CD4-positive, alpha-beta T cell treated with Interleukin-1 beta for 1 hour (primary cell): ENCODE measurements at regions not wholly inside any gene's neighbourhood (a gene's known extent, or its start where the extent isn't known, plus 50 kb on each side); places are given as distances from the start of the nearest gene placed in this dataset.

Experiments
- DNase-seq, 2 donors: peaks; one replicate each; pipeline ENCODE4 v3.0.0-alpha.2; 2020 to 2022

DNA sequence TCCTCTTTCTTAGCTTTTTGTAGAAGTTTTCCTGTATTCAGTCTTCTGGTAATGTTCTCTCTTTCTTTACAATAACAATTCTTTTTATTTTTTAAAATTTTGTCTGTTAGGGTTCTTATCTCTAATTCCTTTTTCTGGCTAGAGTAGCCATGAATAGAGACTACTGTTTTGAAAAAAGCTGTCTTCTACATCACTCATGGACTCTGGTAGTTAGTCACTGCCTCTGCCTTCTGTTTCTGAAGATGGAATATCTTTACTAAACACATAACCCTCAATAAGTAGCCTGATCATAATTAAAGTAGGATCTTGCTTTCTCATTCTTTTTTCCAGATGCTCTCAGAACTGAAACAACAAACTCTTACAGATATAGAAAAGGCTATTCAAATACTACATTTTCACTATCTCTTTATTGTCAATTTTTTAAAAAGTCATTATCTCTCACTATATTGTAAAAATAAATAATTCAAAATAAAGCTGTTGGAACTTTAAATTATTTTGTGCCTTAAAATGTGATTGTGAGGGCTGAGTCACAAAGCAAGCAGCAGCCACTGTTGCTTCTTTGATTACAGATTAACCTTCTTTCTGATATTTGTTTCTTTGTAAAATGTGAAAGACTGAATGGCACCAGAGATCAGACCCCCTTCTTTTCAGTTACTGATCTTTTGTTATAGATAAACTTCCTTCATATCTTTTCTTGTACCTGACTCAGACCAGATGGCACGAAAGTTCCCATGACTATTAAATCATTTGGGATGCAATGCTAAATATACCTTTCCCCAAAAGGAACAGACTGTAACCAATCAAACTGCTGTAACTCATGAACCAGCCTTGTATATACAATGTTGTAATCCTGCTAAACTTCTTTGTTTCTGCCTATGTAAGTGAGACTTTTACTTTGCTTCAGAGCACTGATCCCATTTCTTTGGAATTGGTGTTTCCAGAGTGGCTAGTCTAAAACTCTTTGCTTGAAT lies 1159.5 kb downstream of the IGSF11 start:
- no peak for DNase-seq

DNA sequence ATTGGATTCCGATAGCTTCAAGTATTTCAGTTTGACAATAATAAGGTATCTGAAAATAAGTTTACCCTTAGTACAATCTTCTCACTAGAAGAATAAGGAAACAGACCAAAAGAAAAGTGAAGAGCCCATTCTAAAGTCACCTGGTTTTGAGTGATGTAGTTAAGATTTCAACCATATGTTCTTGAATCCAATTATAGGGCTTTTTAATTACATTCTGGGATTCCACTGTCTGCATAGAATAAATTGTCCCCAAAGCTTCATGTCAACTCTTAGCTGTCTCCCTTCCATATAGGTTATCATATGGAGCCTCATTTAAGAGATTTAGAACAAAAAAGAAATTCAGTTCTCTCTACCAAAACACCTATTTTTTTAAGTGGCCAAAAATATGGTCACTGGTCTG lies 1158.8 kb downstream of the IGSF11 start:
- DNase-seq: no peak

DNA sequence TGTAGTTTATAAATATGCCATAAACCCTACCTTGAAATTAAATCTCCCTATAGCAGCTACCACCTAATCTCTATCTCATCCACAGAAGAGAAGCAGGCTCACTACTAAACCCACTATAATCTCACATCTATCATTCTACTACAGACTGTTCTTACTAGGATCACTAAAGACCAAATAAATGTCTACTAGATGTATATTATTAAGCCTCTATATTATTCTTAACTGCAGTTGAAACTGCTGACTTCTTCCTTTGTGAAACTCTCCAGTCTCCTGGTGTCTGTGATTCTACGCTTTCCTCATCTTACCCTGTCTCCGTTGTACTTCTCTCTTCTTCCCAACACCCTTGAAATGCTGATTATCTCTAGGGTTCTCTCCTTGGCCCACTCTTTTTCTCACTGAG lies 1154.0 kb downstream of the IGSF11 start:
- DNase-seq: no peak

DNA sequence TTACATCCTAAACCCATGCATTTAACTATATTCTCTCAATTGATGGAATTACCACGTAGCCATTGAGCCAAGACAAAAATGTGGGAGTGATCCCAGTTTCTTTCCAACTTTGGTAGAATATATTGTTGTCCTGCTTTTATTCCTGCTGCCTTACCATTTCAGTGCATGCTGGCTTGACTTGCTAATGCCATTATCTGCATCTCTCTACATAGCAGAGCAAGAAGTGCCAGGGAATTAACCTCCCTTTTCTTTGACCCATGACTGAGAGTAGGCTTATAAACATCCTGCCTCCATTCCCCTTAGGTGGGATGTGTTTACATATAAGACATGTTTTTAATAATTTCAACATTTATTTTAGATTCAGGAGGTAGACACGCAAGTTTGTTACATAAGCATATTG lies 1153.4 kb downstream of the IGSF11 start:
- no peak for DNase-seq

DNA sequence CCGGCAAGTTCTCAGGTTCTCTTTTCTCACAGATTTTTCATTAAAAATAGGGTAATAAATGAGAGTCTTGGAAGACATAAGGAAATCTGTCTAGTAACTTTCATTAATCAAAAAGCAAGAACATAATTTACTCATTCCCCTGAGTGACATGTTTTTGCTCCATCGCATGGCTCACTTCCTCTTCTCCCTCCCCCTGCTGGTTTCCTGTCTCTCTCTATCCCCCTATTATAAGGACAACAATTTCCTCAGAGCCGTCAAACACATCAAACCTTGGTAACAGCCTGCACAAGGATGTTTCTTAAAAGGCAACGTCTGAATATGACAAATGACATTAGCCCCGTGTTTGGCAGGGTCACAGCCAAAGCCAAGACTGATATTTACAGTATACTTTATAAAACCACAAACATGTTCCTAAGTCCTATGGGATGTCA lies 1149.6 kb downstream of the IGSF11 start:
- DNase-seq: no peak

DNA sequence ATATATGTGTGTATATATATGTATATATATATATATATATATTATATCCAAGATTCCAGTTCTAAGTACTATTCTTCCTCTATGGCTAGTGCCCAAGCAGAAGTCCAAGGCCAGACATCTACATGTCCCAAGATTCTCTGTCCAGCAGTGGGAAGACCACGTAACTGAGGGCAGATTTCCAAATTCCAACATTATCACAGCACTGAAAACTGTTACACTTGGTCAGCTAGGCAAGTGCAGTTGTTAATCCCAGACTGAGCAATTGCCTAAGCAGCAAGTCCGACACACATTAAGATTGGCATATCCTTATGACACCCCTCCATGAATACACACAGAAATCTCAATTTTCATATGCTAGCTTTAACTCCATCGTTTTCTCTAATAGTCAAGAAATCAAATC lies 1148.5 kb downstream of the IGSF11 start:
- DNase-seq: no peak

DNA sequence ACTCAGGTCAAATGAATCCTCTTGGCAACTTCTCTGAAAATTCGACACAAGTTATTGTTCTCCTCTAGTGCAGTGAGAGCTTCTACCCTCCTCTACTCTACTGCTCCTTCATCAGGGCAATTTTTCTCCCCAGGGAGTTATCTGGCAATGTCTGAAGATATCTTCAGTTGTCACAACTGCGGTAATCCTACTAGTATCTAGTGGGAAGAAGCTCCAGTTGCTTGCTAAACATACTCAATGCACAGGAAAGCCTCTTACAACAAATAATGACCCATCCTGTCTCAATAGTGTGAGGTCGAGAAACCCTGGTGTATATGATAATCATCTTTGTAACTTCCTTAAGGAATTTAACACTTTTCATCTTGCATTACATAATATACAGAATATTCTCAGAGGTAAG lies 1147.6 kb downstream of the IGSF11 start:
- no peak for DNase-seq

DNA sequence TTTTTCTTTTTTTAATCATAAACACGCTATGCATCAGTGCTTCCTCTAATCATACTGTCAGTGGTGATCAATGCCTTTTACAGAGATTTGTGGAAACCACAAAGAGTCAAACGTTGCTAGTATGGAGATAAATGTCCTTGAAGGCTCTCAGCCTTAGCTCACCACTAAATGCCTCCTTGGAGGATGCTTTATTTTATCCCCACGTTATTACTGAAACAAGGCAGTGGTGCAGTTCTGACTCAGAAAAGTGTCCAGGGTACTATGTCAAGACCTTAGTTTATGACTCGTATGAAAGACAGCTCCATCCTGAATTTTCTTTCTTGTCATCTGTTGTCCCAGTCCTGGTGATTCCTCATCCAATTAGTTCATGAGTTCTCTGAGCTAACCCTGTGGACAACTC lies 1146.7 kb downstream of the IGSF11 start:
- no peak for DNase-seq

DNA sequence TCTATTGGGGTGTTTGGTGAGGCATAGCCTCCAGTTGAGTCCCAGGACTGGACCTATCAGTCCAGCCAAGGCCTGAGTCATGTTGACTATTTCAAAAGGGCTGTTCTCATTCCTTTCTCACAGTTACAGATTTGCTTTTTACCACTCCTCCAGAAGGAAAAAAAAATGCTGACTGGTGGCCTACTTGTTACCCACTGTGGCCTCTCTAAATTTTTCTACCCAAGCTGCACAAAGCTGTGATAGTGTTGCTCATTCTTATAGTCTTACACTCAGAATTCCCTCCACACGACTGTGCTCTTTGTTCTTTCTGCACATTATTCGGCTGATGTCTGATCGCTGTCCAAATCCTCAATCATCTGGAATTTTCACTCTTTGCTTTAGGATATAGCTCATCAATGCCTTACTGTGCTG lies 1142.2 kb downstream of the IGSF11 start:
- no peak for DNase-seq

DNA sequence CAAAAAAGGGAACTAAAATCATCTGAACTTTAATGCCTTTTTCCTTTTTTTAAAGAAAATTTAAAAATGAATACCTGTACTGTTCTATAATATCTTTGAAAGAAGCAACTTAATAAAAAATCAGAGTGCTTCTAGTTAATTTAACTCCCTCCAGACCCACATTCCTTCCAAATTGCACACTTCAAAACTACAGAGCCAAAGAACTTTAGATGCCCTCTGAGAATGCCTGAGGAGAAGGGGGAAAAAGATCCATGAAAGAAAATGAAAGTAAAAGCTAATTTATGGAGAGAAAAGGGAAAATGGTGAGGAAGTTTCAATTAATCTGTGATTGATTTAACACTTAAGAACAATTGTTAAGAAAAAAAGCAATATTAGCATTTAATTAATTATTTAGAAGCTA lies 1141.6 kb downstream of the IGSF11 start:
- no peak for DNase-seq

DNA sequence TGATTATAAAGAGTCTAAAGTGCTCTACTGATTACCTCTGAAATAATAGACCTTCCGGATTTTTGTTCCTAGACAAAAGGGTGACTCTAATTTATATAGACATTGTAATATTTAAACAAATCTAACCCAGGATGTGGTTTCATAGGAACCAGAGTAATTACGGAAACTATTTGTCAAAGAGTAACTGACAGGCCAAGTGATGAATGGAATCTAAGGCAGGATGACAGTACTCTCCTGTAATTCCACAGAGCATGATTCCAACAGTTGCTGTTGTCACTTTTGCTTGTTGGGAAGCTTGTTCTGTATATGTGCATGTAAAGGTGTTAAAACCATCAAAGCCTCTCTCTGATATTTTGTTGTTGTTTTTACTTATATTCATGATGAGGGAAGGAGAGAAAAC lies 1141.0 kb downstream of the IGSF11 start:
- DNase-seq: no peak

DNA sequence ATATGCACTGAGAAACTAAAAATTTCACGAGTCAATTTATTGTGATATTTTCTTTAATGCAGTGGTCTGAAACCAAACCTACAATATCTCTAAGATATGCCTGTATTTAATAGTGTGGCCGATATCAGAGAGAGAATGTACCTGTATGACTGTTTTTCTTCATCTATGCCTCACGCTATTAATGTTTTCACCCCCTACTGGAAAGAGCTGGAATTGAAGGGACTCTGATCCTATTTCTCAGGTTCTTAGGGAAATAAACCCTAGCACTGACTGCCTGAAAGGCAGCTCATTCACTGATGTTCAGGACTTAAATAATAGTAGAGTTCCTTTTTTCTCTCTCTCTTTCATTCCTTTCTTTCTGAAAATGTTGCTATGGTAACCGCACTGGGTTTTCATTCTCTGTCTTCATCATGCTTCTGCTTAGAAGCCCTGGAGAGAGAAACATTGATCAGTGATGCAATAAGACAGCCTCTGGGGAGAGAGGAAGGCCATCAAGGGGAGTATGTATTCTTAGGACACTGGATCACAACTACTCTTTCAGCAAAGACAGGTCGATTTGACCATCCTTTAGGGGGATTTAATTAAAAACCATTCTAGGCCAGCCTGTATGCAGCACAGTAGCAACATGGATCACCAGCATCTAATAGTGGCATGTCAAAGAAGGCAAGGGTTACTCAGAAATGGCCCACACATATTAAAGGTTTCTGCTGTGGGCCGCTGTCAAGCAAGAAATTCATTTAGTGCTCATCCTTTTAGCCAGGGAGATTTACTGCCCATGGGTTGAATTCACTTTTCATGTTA lies 1135.7 kb downstream of the IGSF11 start:
- no peak for DNase-seq

DNA sequence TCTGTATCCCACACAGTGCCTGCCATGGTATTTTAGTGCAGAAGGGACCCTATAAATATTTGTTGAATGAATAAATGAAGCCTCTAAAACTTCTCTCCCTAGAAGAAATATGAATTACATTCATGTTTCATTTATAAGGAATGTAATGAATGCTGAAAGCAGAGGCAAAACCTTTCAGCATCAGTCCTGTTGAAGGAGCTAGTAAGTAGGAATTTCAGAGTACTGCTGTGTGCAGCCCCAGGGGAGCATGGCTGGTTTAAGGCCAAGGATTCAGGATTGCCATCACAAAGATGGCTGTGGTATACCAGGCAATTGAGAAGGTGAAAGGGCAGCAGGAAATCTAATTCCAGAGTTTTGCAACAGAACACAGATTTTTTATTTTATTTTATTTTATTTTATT lies 1131.4 kb downstream of the IGSF11 start:
- no peak for DNase-seq

DNA sequence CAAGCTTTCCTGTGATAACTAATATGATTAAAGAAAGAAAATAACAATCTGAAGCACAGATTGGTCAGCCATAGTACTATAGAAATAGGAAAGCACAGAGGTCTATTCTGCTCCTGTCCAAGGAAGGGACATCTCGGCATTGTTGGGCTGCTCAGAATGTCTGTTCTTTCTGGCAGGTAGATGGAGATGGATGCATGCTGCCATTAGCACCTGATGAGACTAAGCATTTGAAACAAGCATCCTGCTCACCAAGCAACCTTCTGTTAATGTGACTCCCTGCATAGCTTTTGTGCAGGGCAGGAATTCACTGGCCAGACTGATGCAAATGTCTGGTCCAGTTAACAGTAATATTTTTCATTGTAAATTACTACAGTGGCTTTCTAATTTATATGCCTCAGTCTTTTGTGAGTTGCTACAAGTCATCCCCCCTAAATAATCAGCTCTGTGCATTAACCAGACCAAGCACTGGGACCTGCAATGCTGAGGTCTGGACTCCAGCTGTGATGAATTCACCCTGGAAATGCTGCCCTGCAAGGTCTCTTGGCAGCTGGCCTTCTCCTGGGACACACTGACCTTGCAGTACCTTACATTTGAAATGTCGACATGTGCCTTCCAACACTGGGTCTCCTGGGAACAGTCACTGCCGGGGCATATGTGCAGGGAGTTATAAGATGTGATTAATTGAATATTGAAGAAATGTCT lies 1123.7 kb downstream of the IGSF11 start:
- DNase-seq: no peak

DNA sequence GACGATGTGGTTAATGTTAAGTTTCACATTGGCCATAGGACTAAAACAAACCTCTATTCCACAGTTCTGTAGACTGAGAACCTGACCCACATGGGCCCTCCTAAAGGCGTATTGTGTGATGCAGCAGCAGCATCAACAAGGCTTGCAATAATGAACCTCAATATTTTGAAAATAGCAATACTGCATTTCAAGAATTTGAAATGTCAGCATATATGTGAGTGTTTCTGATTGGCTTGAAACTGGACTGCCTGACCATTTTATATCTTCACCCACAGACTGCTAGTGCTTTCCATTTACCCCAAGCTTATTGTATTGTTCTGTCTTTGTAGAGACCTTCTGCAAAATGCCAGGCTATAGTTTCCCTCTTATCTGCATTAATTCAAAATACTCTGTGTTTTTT lies 1122.3 kb downstream of the IGSF11 start:
- no peak for DNase-seq

DNA sequence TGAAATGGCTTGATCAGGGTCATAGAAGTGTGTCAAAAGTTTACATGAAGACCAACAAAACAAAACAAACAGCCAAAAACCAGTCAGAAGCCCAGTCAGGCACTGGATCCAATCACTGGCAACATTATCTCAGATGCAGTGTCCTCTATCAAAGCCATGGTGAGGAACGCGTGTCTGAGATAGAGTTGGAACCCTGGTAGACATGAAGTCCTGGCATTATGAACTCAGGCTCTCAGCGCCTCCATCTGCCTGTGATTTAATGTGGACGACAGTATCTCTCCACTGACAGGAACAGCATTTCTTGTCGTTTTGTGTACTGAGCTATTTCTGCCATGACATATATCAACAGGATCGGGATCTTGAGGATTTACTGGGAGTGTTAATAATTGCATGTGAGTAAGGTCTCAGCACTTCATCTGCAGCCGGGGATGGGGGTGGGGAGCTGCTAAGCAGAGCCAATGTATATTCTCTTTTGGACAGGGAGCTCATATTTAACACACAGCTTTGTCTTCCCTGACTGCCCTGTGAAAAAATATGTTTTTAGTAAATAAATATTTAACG lies 1120.0 kb downstream of the IGSF11 start:
- no peak for DNase-seq

DNA sequence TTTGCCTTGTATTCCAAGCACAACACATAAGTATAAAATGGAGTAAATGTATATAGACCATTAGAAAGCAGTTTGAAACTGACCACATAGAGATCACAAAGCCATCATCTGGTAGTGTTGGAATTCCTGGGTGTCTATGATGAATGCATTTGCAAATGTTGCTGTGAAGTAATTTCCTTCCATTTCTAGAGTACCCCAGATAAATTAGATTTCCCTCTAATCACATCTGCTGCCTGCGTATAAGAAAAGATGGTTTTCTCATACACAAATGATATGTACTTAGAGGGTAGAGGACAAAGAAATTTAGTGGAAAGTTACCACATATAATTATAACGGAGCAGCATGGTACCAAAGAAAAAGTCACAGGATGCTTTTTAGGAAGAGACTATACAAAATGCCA lies 1117.8 kb downstream of the IGSF11 start:
- DNase-seq: no peak

DNA sequence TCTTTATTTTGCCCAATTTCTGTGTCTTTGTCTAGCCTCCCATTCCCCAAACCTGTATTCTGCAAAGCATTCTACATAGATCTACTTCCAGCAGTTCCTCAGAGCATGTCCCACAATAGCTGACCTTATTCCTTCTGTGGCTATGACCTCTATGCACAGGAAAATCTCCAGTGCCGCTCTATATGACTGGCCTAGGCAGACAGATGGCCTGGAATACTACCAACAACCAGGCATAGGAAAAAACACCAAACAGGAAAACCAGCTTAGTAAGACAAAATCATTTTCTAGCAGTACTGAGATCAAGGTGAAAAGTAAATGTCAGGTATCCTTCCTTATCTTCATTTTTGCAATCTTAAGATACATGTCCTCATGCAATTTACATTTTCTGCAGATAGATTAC lies 1115.0 kb downstream of the IGSF11 start:
- DNase-seq: no peak

DNA sequence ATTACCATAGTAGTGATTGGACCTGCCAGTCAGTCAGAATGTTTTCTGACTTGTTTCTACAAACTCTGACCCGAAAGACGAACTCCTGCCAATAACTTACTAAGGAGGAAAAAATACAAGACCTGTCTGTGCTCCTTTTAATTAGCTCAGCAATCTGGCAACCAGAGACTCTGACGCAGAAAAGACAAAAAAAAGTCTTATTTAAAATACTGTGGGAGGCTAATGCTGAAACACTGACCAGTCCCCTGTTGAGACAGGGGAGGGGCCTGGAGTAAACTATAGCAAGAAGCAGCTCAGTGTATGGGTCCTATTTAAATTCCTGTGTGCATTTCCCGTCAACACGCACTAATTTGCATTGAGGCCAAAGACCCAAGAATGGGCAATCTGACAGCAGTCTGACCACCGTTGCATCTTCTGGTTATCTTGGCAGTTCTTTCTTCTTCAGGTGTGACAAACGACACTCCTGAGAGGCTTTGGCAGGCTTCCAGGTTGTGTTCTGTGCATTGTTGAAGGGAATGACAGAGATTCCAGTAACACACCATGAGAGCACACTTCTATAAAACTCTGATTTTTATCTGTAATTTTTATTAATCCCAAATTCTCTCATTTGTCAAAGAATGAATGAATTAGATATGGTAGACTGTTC lies 1114.3 kb downstream of the IGSF11 start:
- DNase-seq: no peak

DNA sequence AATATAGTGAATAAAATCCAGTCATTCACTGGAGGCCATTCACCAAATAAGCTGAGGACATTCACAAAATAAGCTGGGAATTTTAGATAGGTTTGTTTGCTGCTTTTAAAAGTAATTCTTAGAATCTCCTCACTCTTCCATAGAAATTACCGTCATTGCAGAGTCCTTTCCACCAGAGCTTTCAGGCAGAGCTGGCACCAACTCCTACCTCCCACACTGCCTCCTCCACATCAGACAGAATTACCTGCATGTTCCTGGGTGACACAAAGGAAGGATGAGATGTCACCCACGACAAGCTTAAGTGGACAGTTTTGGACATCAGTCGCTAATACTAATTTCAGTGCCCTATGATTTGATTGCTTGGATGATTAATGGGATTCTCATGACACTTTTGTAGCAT lies 1113.2 kb downstream of the IGSF11 start:
- no peak for DNase-seq

DNA sequence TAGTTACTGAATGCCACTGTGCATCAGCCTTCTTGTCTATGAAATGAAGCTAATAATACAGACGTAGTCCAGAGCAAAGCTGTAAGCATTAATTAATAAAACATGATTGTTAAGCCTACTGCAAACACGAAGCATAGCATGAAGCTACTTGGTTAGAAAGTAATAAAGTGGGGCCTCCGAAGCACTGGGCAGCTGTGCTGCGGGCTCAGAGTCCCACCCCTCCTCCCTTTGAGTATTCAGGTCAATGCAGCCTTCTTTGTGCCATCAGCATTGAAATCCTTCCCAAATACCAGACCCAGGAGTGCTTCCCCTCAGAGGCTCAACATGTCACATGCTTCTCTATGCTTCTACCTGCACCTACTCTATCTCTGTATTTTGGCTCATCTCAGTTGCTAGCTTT lies 1112.6 kb downstream of the IGSF11 start:
- DNase-seq: no peak

DNA sequence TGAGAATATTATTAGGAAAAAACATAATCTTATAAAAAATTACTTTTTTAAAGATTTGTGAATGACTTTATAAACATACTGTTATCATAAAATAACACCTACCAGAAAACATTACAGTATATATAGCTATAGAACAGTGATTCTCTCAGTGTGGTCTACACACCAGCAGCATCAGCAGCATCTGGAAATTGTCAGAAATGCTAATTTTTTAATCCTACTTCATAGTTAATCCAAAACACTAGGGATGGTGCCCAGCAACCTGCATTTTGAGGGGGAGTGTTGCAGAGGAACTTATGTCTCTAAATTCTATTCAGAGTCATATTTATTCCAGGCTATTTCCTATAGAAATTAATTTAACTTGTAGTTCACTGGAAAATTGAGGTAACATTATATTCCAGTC lies 1107.8 kb downstream of the IGSF11 start:
- DNase-seq: no peak

DNA sequence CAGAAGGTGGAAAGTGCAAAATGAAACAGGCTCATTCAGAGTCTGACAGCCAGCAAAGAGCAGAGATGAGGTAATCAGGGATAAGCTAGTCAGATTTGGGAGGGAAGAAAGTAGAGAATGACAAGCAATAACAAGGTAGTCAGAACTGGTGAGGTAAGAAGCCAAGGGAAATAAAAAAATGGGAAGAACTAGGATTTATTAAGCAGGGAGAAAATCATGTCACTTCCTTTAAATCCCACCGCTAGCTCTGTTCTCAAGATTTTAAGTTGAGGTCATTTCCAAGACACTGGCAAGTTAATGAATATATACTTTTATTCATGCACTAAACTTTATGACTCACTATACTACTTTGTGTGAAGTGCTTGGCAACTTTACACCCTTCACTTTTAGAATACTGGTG lies 1106.8 kb downstream of the IGSF11 start:
- no peak for DNase-seq
